ENCODE measurements at regions not wholly inside any gene's neighbourhood (a gene's known extent, or its start where the extent isn't known, plus 50 kb on each side); places are given as distances from the start of the nearest gene placed in this dataset.

GRCh38 chr7:49398746-49399145, 374.7 kb upstream of the VWC2 start:
- Histone ChIP-seq H3K27me3 (ENCODE audit: control insufficient read depth in 2 of 2, insufficient read depth in 1 of 2, low read length in 1 of 2) (no peaks in the 10 kb centered on the region), H3K27ac (ENCODE audit: low read depth in 1 of 2, low read length in 1 of 2) (no peak overlapping the region), H3K9me3 (ENCODE audit: control insufficient read depth in 2 of 2, insufficient read depth in 1 of 2, low read length in 1 of 2) (no peaks in the 10 kb centered on the region), H3K4me3 (ENCODE audit: low read length in 2 of 2) (no peak overlapping the region), H3K4me1 (ENCODE audit: control insufficient read depth in 2 of 2, insufficient read depth in 2 of 2, low read length in 2 of 2) (no peaks in the 10 kb centered on the region), H3K36me3 (ENCODE audit: control insufficient read depth in 2 of 2, insufficient read depth in 2 of 2, low read length in 1 of 2) (no peaks in the 10 kb centered on the region)
- 84% methylated on average over 3 of the region's 3 CpGs for WGBS
- DNase-seq (ENCODE audit: low read depth in 6 of 9, low spot score in 9 of 9), result no peak

GRCh38 chr7:49400891-49401550, 372.4 kb upstream of the VWC2 start:
- Histone ChIP-seq H3K4me1 (ENCODE audit: control insufficient read depth in 2 of 2, insufficient read depth in 2 of 2, low read length in 2 of 2) (no peaks in the 10 kb centered on the region), H3K27me3 (ENCODE audit: control insufficient read depth in 2 of 2, insufficient read depth in 1 of 2, low read length in 1 of 2) (no peaks in the 10 kb centered on the region), H3K9me3 (ENCODE audit: control insufficient read depth in 2 of 2, insufficient read depth in 1 of 2, low read length in 1 of 2) (no peaks in the 10 kb centered on the region), H3K36me3 (ENCODE audit: control insufficient read depth in 2 of 2, insufficient read depth in 2 of 2, low read length in 1 of 2) (no peaks in the 10 kb centered on the region), H3K4me3 (ENCODE audit: low read length in 2 of 2) (no peak overlapping the region), H3K27ac (ENCODE audit: low read depth in 1 of 2, low read length in 1 of 2) (no peak overlapping the region)
- DNase-seq (ENCODE audit: low read depth in 6 of 9, low spot score in 9 of 9), result no peak
- 81% methylated on average over 4 of the region's 4 CpGs for WGBS

DNA sequence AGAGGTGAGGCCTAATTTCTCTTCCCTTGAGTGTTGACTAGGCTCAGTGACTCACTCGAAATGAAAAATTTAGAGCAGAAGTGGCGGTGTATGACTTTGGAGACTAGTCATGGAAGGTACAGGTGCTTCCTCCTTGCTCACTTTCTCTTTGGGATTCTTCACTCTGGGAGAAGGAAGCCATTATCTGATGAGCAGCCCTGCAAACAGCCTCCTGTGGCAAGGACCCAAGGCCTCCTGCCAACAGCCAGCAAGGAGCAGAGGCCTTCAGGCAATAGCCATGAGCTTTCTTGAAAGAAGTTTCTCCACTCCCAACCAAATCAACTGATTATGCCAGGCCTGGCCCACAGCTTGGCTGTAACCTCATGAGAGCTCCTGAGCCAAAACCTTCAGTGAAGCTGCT, 369.6 kb upstream of the VWC2 start:
- Histone ChIP-seq H3K4me3 (ENCODE audit: low read length in 2 of 2) (no peak overlapping the region), H3K9me3 (ENCODE audit: control insufficient read depth in 2 of 2, insufficient read depth in 1 of 2, low read length in 1 of 2) (no peaks in the 10 kb centered on the region), H3K27ac (ENCODE audit: low read depth in 1 of 2, low read length in 1 of 2) (no peak overlapping the region), H3K4me1 (ENCODE audit: control insufficient read depth in 2 of 2, insufficient read depth in 2 of 2, low read length in 2 of 2) (no peaks in the 10 kb centered on the region), H3K27me3 (ENCODE audit: control insufficient read depth in 2 of 2, insufficient read depth in 1 of 2, low read length in 1 of 2) (no peaks in the 10 kb centered on the region), H3K36me3 (ENCODE audit: control insufficient read depth in 2 of 2, insufficient read depth in 2 of 2, low read length in 1 of 2) (no peaks in the 10 kb centered on the region)
- 98% methylated on average over 2 of the region's 2 CpGs for WGBS
- DNase-seq (ENCODE audit: low read depth in 6 of 9, low spot score in 9 of 9), result no peak

DNA sequence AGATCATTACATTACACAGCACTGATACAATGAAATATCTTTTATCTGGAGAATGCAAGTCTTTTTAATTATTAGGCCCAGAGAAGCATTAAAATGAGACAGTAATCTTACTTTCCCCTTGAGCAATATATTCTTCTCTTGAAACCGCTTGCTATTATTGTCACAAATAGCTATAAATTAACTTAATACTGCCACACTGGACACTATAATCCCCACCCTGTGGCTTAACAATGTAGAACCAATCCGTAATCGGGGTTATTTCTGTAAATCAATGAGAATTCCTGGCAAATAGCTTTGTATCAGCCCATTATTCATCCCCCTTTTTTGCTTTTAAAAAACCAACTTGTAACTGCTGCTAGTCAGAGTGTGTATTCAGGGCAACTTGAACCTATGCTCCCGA, 366.2 kb upstream of the VWC2 start:
- no peaks in the 10 kb centered on the region for H3K9me3 ChIP-seq (ENCODE audit: control insufficient read depth in 2 of 2, insufficient read depth in 1 of 2, low read length in 1 of 2)
- H3K27me3 ChIP-seq (ENCODE audit: control insufficient read depth in 2 of 2, insufficient read depth in 1 of 2, low read length in 1 of 2), result no peaks in the 10 kb centered on the region
- 92% methylated on average over 4 of the region's 4 CpGs for WGBS
- H3K4me3 ChIP-seq (ENCODE audit: low read length in 2 of 2), result no peak overlapping the region
- no peak overlapping the region for H3K27ac ChIP-seq (ENCODE audit: low read depth in 1 of 2, low read length in 1 of 2)
- DNase-seq (ENCODE audit: low read depth in 6 of 9, low spot score in 9 of 9), result no peak
- no peaks in the 10 kb centered on the region for H3K36me3 ChIP-seq (ENCODE audit: control insufficient read depth in 2 of 2, insufficient read depth in 2 of 2, low read length in 1 of 2)
- H3K4me1 ChIP-seq (ENCODE audit: control insufficient read depth in 2 of 2, insufficient read depth in 2 of 2, low read length in 2 of 2), result no peaks in the 10 kb centered on the region

DNA sequence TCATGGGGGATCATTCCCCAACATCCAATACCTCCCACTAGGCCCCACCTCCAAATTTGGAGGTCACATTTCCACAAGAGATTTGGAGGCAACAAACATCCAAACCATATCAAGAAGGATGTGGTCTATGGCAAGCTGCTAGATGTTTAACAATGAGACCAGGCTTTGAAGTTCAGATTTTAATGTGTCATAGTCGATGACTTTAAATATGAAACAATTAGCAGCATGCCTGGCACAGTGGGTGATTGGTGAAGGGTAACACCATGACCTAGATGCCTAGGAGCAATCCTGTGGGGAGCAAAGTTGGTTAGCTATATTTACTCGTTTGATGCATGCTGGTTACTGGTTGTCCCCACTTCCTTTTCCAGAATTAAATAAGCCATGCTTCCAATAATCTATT, 356.4 kb upstream of the VWC2 start:
- H3K9me3 ChIP-seq (ENCODE audit: control insufficient read depth in 2 of 2, insufficient read depth in 1 of 2, low read length in 1 of 2), result no peaks in the 10 kb centered on the region
- H3K27me3 ChIP-seq (ENCODE audit: control insufficient read depth in 2 of 2, insufficient read depth in 1 of 2, low read length in 1 of 2), result no peaks in the 10 kb centered on the region
- H3K4me3 ChIP-seq (ENCODE audit: low read length in 2 of 2), result no peak overlapping the region
- no peak overlapping the region for H3K27ac ChIP-seq (ENCODE audit: low read depth in 1 of 2, low read length in 1 of 2)
- no peak for DNase-seq (ENCODE audit: low read depth in 6 of 9, low spot score in 9 of 9)
- H3K36me3 ChIP-seq (ENCODE audit: control insufficient read depth in 2 of 2, insufficient read depth in 2 of 2, low read length in 1 of 2), result no peaks in the 10 kb centered on the region
- WGBS, result 74% methylated on average over 2 of the region's 2 CpGs
- no peaks in the 10 kb centered on the region for H3K4me1 ChIP-seq (ENCODE audit: control insufficient read depth in 2 of 2, insufficient read depth in 2 of 2, low read length in 2 of 2)

- H3K4me3 ChIP-seq (ENCODE audit: low read length in 2 of 2), result no peak overlapping the region
- H3K27ac ChIP-seq (ENCODE audit: low read depth in 1 of 2, low read length in 1 of 2), result no peak overlapping the region
- WGBS, result 88% methylated on average over 3 of the region's 3 CpGs
- no peak for DNase-seq (ENCODE audit: low read depth in 6 of 9, low spot score in 9 of 9)
- H3K36me3 ChIP-seq (ENCODE audit: control insufficient read depth in 2 of 2, insufficient read depth in 2 of 2, low read length in 1 of 2), result no peaks in the 10 kb centered on the region
- H3K9me3 ChIP-seq (ENCODE audit: control insufficient read depth in 2 of 2, insufficient read depth in 1 of 2, low read length in 1 of 2), result no peaks in the 10 kb centered on the region
- H3K27me3 ChIP-seq (ENCODE audit: control insufficient read depth in 2 of 2, insufficient read depth in 1 of 2, low read length in 1 of 2), result no peaks in the 10 kb centered on the region
- H3K4me1 ChIP-seq (ENCODE audit: control insufficient read depth in 2 of 2, insufficient read depth in 2 of 2, low read length in 2 of 2), result no peaks in the 10 kb centered on the region
These were observed 354.5 kb upstream of the VWC2 start for GRCh38 chr7:49418963-49419362.

GRCh38 chr7:49422564-49422963, 350.9 kb upstream of the VWC2 start:
- H3K27ac ChIP-seq (ENCODE audit: low read depth in 1 of 2, low read length in 1 of 2), result no peak overlapping the region
- no peaks in the 10 kb centered on the region for H3K4me1 ChIP-seq (ENCODE audit: control insufficient read depth in 2 of 2, insufficient read depth in 2 of 2, low read length in 2 of 2)
- H3K27me3 ChIP-seq (ENCODE audit: control insufficient read depth in 2 of 2, insufficient read depth in 1 of 2, low read length in 1 of 2), result no peaks in the 10 kb centered on the region
- no peak overlapping the region for H3K4me3 ChIP-seq (ENCODE audit: low read length in 2 of 2)
- DNase-seq (ENCODE audit: low read depth in 6 of 9, low spot score in 9 of 9), result no peak
- no peaks in the 10 kb centered on the region for H3K9me3 ChIP-seq (ENCODE audit: control insufficient read depth in 2 of 2, insufficient read depth in 1 of 2, low read length in 1 of 2)
- H3K36me3 ChIP-seq (ENCODE audit: control insufficient read depth in 2 of 2, insufficient read depth in 2 of 2, low read length in 1 of 2), result no peaks in the 10 kb centered on the region

GRCh38 chr7:49424109-49424508, 349.3 kb upstream of the VWC2 start:
- DNase-seq (ENCODE audit: low read depth in 6 of 9, low spot score in 9 of 9), result no peak
- Histone ChIP-seq H3K4me1 (ENCODE audit: control insufficient read depth in 2 of 2, insufficient read depth in 2 of 2, low read length in 2 of 2) (no peaks in the 10 kb centered on the region), H3K27me3 (ENCODE audit: control insufficient read depth in 2 of 2, insufficient read depth in 1 of 2, low read length in 1 of 2) (no peaks in the 10 kb centered on the region)

GRCh38 chr7:49425277-49425818, 348.1 kb upstream of the VWC2 start:
- Histone ChIP-seq H3K36me3 (ENCODE audit: control insufficient read depth in 2 of 2, insufficient read depth in 2 of 2, low read length in 1 of 2) (no peaks in the 10 kb centered on the region), H3K27ac (ENCODE audit: low read depth in 1 of 2, low read length in 1 of 2) (no peak overlapping the region), H3K27me3 (ENCODE audit: control insufficient read depth in 2 of 2, insufficient read depth in 1 of 2, low read length in 1 of 2) (no peaks in the 10 kb centered on the region), H3K4me3 (ENCODE audit: low read length in 2 of 2) (no peak overlapping the region), H3K4me1 (ENCODE audit: control insufficient read depth in 2 of 2, insufficient read depth in 2 of 2, low read length in 2 of 2) (no peaks in the 10 kb centered on the region), H3K9me3 (ENCODE audit: control insufficient read depth in 2 of 2, insufficient read depth in 1 of 2, low read length in 1 of 2) (no peaks in the 10 kb centered on the region)
- no peak for DNase-seq (ENCODE audit: low read depth in 6 of 9, low spot score in 9 of 9)
- 82% methylated on average over 5 of the region's 5 CpGs for WGBS

More at GRCh38 chr7:49424109-49424508, 349.3 kb upstream of the VWC2 start:
- Histone ChIP-seq H3K27ac (ENCODE audit: low read depth in 1 of 2, low read length in 1 of 2) (no peak overlapping the region), H3K9me3 (ENCODE audit: control insufficient read depth in 2 of 2, insufficient read depth in 1 of 2, low read length in 1 of 2) (no peaks in the 10 kb centered on the region), H3K4me3 (ENCODE audit: low read length in 2 of 2) (no peak overlapping the region), H3K36me3 (ENCODE audit: control insufficient read depth in 2 of 2, insufficient read depth in 2 of 2, low read length in 1 of 2) (no peaks in the 10 kb centered on the region)

All from thymus (tissue), 11 donors.